ENCODE measurements at regions not wholly inside any gene's neighbourhood (a gene's known extent, or its start where the extent isn't known, plus 50 kb on each side); places are given as distances from the start of the nearest gene placed in this dataset.

GRCh38 chr2:157046396-157046795 lies 211.1 kb upstream of the GALNT5 start:
- 52% methylated on average over 1 of the region's 1 CpG for WGBS (ENCODE audit: low lambda C conversion rate)
- FAIRE-seq (no peak), DNase-seq (ENCODE audit: low spot score) (no peak), ATAC-seq (no peak)
- intact Hi-C loops (cut with micrococcal nuclease; ENCODE audit: unreplicated experiment) (no loop called here), in situ Hi-C loops (cut with HindIII; ENCODE audit: extremely low pct_ligation_motif_present, low pct_unique_long_range_greater_than_20kb) (no loop called here)
- Histone ChIP-seq H3K9me3 (ENCODE audit: low read length) (no peaks in the 10 kb centered on the region), H3K4me3 (replicated peaks in 1 of 3; ENCODE audit: insufficient read depth in 1 of 3, low read depth in 2 of 3, low read length in 3 of 3) (no peak overlapping the region), H4K20me1 (ENCODE audit: insufficient read depth, low read length) (no peaks in the 10 kb centered on the region), H3K27ac (ENCODE audit: extremely low read length, insufficient read depth, low read length) (no peak overlapping the region), H3K4me1 (ENCODE audit: insufficient read depth, low read length) (no peaks in the 10 kb centered on the region), H3K79me2 (ENCODE audit: insufficient read depth, low read length) (no peaks in the 10 kb centered on the region), H3K27me3 (ENCODE audit: control insufficient read depth in 1 of 2, insufficient read depth in 2 of 2, low read length in 2 of 2) (no peaks in the 10 kb centered on the region), H3K36me3 (replicated peaks in 1 of 2; ENCODE audit: control insufficient read depth in 1 of 2, insufficient read depth in 2 of 2, low read length in 2 of 2) (no peaks in the 10 kb centered on the region), H2AFZ (ENCODE audit: low read length) (no peak overlapping the region), H3K4me2 (ENCODE audit: low read depth, low read length) (no peak overlapping the region), H3K9ac (ENCODE audit: insufficient read depth, low read depth, low read length) (no peak overlapping the region)
- ChIA-PET POLR2A (no interaction called here), CTCF (ENCODE audit: low intra/inter-chr PET ratio, low total read pairs) (no interaction called here)
- BruUV-seq (replicated peaks) = no TSS peak
- no peak for TF ChIP-seq PCBP2 (optimal IDR thresholded peaks at IDR 0.05; ENCODE audit: low read depth, low read length, poor library complexity, severe bottlenecking)
- no peak for TF ChIP-seq BRF2 (CRISPR knock-in tag; IDR thresholded peaks at IDR 0.05)
- no peak for TF ChIP-seq MAFK (conservative IDR thresholded peaks at IDR 0.05 in 1 of 2, IDR thresholded peaks at IDR 0.05 in 1 of 2; ENCODE audit: low read length in 2 of 2)
- peak; percentile 74 for TF ChIP-seq CEBPB (IDR thresholded peaks at IDR 0.05; ENCODE audit: borderline replicate concordance, low read depth, low read length)

GRCh38 chr2:157052685-157053224 lies 204.8 kb upstream of the GALNT5 start:
- intact Hi-C loops (cut with micrococcal nuclease; ENCODE audit: unreplicated experiment) (loop anchor here (2.0 to 10.0 kb wide), 5 partner anchors 140 to 718 kb away; partner anchors contain the start of gene NR4A2), in situ Hi-C loops (cut with HindIII; ENCODE audit: extremely low pct_ligation_motif_present, low pct_unique_long_range_greater_than_20kb) (loop anchor here (10.0 kb wide), 1 partner anchor 708 kb away; no protein-coding TSS in a partner anchor)
- Histone ChIP-seq H3K36me3 (replicated peaks in 1 of 2; ENCODE audit: control insufficient read depth in 1 of 2, insufficient read depth in 2 of 2, low read length in 2 of 2) (no peaks in the 10 kb centered on the region), H3K27ac (ENCODE audit: extremely low read length, insufficient read depth, low read length) (peak overlapping the region; percentile 15), H3K79me2 (ENCODE audit: insufficient read depth, low read length) (no peaks in the 10 kb centered on the region), H3K27me3 (ENCODE audit: control insufficient read depth in 1 of 2, insufficient read depth in 2 of 2, low read length in 2 of 2) (no peaks in the 10 kb centered on the region), H3K4me3 (replicated peaks in 1 of 3; ENCODE audit: insufficient read depth in 1 of 3, low read depth in 2 of 3, low read length in 3 of 3) (no peak overlapping the region), H3K9me3 (ENCODE audit: low read length) (no peaks in the 10 kb centered on the region), H3K4me2 (ENCODE audit: low read depth, low read length) (peak overlapping the region; percentile 30), H4K20me1 (ENCODE audit: insufficient read depth, low read length) (no peaks in the 10 kb centered on the region; the same call in 1 of the 2 replicates), H3K9ac (ENCODE audit: insufficient read depth, low read depth, low read length) (no peak overlapping the region), H3K4me1 (ENCODE audit: insufficient read depth, low read length) (peaks cover 13% of the 10 kb centered on the region), H2AFZ (ENCODE audit: low read length) (no peak overlapping the region)
- under 1% methylated on average over 5 of the region's 5 CpGs for WGBS (ENCODE audit: low lambda C conversion rate)
- CTCF ChIA-PET (ENCODE audit: low intra/inter-chr PET ratio, low total read pairs) = no interaction called here
- POLR2A ChIA-PET = no interaction called here
- BruUV-seq (replicated peaks) = no TSS peak
- DNase-seq (ENCODE audit: low spot score) (peak; percentile 91), FAIRE-seq (peak; percentile 76), ATAC-seq (peak; percentile 98)
- TF ChIP-seq MNT (IDR thresholded peaks at IDR 0.05) (no peak), ZFP82 (CRISPR knock-in tag; IDR thresholded peaks at IDR 0.05; ENCODE audit: borderline replicate concordance) (no peak), BCL6 (CRISPR knock-in tag; IDR thresholded peaks at IDR 0.05) (peak; percentile 80), TBX3 (IDR thresholded peaks at IDR 0.05; ENCODE audit: borderline replicate concordance) (peak; percentile 66; the same call in 1 of the 2 replicates), PATZ1 (CRISPR knock-in tag; IDR thresholded peaks at IDR 0.05) (no peak), HMGXB4 (CRISPR knock-in tag; IDR thresholded peaks at IDR 0.05; ENCODE audit: borderline replicate concordance in 1 of 2, low read depth in 1 of 2) (no peak), HNRNPL (IDR thresholded peaks at IDR 0.05; ENCODE audit: low read depth, low read length) (no peak)

Measured in HepG2 (cell line).